Esophagus squamous epithelium (tissue), 4 donors: ENCODE measurements at regions not wholly inside any gene's neighbourhood (a gene's known extent, or its start where the extent isn't known, plus 50 kb on each side); places are given as distances from the start of the nearest gene placed in this dataset.

Experiments used
- CTCF ChIP-seq, 6 experiments: fragments of 450-650 bp in 4 of 6; fragments of 200-600 bp in 2 of 6; sonication (generic) in 2 of 6; IDR thresholded peaks; one replicate each; pipeline ENCODE4 v1.5.1; 2016 to 2019; ENCODE audit warnings: antibody characterized with exemption in 6 of 6, mild to moderate bottlenecking in 4 of 6, moderate library complexity in 4 of 6
- POLR2A ChIP-seq, 4 donors: fragments of 450-650 bp; IDR thresholded peaks; one replicate each; pipeline ENCODE4 v1.6.1; 2017; ENCODE audit warnings: antibody characterized with exemption in 4 of 4, mild to moderate bottlenecking in 4 of 4, moderate library complexity in 3 of 4

GRCh38 chr6:165956874-165957273, 210.8 kb downstream of the TBXT start:
- no peak for TF ChIP-seq CTCF (IDR thresholded peaks at IDR 0.05)
- TF ChIP-seq POLR2A (IDR thresholded peaks at IDR 0.05) = no peak
